ENCODE measurements at regions not wholly inside any gene's neighbourhood (a gene's known extent, or its start where the extent isn't known, plus 50 kb on each side); places are given as distances from the start of the nearest gene placed in this dataset.
A peak's percentile ranks its signal among the peaks of the same experiment; 100 is the strongest.
"Not testable (repeated sequence)": the region's sequence is repeated elsewhere in the genome, so short reads cannot be mapped to it uniquely, and the experiment has no call there.

GRCh38 chr14:21796916-21797315 is 123.3 kb upstream of the OR4E1 start:
- peak in 1 of 2 donors; percentile 3 for DNase-seq

DNA sequence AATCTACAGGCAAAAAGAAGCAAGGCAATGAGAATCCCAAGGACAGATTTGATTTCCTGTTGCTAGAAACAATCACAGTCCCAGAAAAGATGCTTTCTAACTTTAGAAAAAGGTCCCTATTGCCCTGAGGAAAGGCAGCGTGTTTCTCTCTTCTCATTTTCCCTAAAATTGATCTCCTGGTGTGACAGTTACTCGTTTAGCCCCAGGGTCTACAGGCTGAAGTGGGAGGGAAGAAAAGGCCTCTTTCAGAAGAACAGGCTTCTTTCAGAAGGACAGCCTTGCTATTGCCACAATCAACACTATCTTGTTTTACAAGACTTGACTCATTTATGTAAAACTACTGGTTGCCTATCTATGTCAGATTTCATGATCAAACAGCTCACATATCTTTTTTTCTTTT is 121.8 kb upstream of the OR4E1 start:
- no peak for DNase-seq

GRCh38 chr14:21791749-21792148 is 118.1 kb upstream of the OR4E1 start:
- DNase-seq, result no peak

- DNase-seq, result not testable (repeated sequence)
These were observed 115.1 kb upstream of the OR4E1 start for GRCh38 chr14:21788687-21789086.

DNA sequence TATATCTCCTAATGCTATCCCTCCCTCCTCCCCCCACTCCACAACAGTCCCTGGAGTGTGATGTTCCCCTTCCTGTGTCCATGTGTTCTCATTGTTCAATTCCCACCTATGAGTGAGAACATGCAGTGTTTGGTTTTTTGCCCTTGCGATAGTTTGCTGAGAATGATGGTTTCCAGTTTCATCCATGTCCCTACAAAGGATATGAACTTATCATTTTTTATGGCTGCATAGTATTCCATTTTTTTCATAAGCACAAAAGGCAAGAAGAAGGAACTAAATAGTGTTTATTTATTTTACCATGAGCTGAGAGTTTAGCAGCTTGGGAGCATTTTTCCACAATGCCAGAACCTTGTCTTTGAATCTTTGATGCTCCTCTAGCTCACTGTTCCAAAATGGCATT is 113.6 kb upstream of the OR4E1 start:
- not testable (repeated sequence) for DNase-seq

- DNase-seq, result no peak
These were observed 107.9 kb upstream of the OR4E1 start for GRCh38 chr14:21781543-21781942.

DNA sequence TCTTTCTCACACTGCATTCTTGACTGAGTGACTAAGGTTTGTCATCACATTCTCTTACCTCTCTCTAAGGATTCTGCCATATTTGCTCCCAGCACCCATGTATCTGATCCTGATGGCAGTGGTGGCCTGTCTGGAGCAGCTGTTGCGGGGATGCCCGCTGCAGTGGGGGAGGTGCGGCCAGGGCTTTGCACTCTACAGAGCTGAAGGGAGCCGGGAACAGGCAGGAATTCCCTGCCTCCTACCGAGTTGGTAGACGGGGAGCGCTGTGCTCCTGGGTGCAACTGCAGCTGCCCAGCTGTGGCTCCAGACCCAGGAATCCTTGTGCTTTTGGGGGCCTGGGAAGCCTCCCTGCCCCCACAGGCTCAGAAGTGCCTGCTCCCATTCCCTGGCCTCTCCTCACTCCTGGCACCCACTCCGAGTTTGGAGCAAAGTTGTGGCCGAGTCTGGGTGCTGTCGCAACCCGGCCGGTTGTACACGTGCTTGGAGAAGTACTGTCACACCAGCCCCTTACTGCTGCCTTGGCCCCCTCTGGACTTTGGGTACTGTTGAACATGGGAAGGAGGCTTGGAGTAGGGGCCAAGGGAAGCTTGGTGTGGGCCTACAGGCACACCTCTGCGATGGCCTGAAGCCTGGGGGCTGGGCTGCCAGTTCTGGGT is 106.9 kb upstream of the OR4E1 start:
- DNase-seq, result no peak

GRCh38 chr14:21771671-21772070 is 98.1 kb upstream of the OR4E1 start:
- DNase-seq, result no peak

GRCh38 chr14:21768875-21769257 is 95.2 kb upstream of the OR4E1 start:
- DNase-seq, result no peak

GRCh38 chr14:21768116-21768874 is 94.7 kb upstream of the OR4E1 start:
- DNase-seq, result peak in 1 of 2 donors; percentile 14

- not testable (repeated sequence) for DNase-seq
These were observed 86.7 kb upstream of the OR4E1 start for GRCh38 chr14:21760360-21760759.

GRCh38 chr14:21749306-21749868 is 75.8 kb upstream of the OR4E1 start:
- DNase-seq, result no peak

- peak; percentile 43 to 54 for DNase-seq
These were observed 75.3 kb upstream of the OR4E1 start for GRCh38 chr14:21748869-21749303.

DNA sequence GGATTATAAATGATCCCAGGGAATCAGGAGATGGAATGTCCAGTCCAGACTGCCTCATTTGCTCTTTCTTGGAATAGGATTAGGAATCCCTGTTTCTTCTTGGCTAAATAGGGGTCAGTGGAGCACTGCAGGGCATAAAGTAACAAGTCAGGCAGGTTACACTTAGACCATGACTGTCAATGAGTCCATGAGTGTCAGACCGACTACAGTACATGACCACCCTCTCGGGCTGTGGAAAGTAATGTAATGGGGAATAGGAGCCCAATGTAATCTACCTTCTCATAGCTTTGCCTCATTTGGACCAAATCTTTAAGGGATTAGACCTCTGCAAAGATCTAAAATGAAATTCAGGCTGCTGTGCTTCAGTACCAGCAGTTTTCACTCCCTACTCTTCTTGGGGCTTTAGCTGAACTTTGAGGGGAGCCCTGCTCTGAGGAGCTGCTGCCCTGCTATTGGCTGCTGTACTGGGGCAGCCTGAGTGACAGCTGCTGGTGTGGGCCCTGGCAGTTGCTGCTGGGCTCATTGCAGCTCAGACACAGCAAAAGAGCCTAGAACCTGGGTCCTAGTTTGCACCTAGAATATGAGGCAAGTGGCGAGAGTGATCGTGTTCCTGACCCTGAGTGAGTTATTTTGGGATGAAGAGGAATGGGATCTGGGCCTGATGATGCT is 62.2 kb upstream of the OR4E1 start:
- no peak for DNase-seq

DNA sequence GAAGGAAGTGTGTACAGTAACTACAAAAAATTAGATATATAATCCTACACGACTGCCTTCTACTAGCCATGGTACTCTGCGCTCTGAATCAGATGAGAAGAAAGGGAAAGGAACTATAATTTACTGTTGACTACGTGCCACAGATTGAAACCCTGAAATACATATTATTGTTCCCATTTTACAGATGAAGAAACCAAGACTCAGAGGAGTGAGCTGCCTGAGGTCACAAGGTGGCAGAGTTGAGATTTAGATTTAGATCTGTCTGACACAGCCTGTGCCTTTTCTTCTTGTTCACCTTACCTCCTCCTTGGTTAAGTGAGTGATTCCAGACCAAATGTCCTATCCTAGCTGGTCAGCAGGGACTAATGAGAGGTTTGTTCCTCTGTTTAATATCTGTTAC is 61.6 kb upstream of the OR4E1 start:
- DNase-seq, result no peak

DNA sequence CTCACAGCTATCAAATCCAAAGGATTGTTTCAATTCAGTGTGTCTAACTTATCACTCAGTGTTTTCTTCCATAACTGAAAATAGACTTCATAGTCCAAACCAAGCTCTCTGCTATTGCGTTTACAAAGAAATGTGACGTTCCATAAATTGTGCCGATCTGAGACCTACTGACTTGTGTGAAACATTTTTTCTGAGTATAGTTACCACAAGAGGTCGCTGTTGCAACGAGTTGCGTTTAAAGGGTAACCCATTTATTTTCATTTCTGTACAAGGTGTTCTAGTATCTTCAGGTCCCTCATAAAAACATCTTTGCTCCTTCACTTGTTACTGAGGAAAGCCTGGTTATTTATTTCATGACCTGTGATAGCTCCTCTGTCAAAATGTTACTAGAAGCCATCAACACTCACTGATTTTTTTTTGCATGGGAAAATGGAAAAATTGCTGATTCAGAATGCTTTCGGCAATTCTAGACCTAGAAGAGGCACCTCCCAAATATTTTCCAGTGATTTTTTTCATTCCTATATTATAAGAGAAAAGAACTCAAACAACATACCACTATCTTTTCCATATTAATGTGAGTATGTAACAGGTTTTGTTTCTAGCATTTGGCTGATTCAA is 60.9 kb upstream of the OR4E1 start:
- peak; percentile 53 to 56 for DNase-seq

- no peak for DNase-seq
These were observed 56.1 kb upstream of the OR4E1 start for GRCh38 chr14:21729703-21730233.

- no peak for DNase-seq
These were observed 51.6 kb upstream of the OR4E1 start for GRCh38 chr14:21725250-21725649.

GRCh38 chr14:21724090-21724973 is 50.7 kb upstream of the OR4E1 start:
- no peak for DNase-seq

- DNase-seq, result peak in 1 of 2 donors; percentile 1
These were observed 49.9 kb upstream of the OR4E1 start for GRCh38 chr14:21723431-21724045.
